ENCODE measurements at regions not wholly inside any gene's neighbourhood (a gene's known extent, or its start where the extent isn't known, plus 50 kb on each side); places are given as distances from the start of the nearest gene placed in this dataset.

GRCh38 chr12:76259660-76260389 lies 88.4 kb downstream of the BBS10 start:
- no peak for DNase-seq (ENCODE audit: low read depth in 4 of 4, low spot score in 3 of 4)

GRCh38 chr12:76259106-76259505 lies 89.1 kb downstream of the BBS10 start:
- DNase-seq (ENCODE audit: low read depth in 4 of 4, low spot score in 3 of 4) = no peak

- no peak for DNase-seq (ENCODE audit: low read depth in 4 of 4, low spot score in 3 of 4)
Observed at GRCh38 chr12:76256904-76257303, 91.3 kb downstream of the BBS10 start.

GRCh38 chr12:76256321-76256720 lies 91.9 kb downstream of the BBS10 start:
- DNase-seq (ENCODE audit: low read depth in 4 of 4, low spot score in 3 of 4) = no peak

DNA sequence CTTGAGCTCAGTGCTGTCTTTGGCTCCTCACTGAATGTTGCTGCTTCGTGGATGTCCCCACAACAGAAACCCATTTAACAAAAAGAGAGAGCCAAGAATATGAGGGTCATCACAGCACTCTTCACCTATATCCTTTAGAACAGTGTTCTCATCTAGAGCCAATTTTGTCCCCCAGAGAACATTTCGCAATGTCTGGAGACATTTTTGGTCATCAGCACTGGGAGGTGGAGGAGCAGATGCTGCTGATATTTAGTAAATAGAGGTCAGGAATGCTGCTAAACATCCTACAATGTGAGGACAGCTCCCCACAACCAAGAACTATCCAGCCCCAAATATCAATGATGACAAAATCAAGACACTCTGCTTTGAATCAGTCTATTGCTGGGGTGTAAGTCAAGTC lies 92.5 kb downstream of the BBS10 start:
- no peak for DNase-seq (ENCODE audit: low read depth in 4 of 4, low spot score in 3 of 4)

GRCh38 chr12:76255281-76255680 lies 92.9 kb downstream of the BBS10 start:
- DNase-seq (ENCODE audit: low read depth in 4 of 4, low spot score in 3 of 4) = no peak

DNA sequence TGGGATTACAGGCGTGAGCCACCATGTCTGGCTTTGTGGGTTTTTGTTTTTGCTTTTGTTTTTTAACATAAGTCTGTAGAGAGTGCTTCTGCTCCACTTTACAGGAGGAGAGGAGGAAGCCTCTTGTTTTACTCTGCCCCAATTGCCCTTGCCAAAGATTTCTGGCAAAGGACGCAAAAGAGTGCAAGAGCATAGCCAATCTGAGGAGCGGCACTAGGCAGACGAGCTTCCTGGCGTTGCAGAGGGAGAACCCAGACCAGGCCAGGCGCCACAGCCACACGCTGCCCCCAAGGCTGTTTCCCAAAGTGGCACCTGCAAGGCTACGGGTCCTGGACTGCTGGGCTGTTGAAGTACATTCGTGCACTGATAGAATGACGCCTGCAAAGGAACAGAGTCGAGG lies 96.2 kb downstream of the BBS10 start:
- DNase-seq (ENCODE audit: low read depth in 4 of 4, low spot score in 3 of 4) = no peak

DNA sequence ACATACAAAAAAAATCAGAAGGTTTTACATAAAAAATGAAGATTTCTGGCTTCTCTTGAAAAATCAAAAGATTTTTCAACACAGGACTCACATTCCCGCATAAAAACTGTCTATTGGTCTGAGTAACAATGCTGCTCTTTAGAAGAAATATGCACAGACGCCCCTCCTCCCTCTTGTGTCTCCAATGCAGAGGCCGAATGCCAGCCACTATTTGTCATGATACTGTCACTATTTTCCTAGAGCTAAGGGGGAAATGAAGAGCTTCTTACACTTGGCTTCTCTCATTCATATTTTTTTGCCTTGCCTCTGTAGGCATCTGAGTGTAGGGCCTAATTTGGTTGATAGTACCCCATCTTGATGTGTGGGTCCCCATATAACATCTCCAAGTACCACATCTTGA lies 98.0 kb downstream of the BBS10 start:
- DNase-seq (ENCODE audit: low read depth in 4 of 4, low spot score in 3 of 4) = no peak

DNA sequence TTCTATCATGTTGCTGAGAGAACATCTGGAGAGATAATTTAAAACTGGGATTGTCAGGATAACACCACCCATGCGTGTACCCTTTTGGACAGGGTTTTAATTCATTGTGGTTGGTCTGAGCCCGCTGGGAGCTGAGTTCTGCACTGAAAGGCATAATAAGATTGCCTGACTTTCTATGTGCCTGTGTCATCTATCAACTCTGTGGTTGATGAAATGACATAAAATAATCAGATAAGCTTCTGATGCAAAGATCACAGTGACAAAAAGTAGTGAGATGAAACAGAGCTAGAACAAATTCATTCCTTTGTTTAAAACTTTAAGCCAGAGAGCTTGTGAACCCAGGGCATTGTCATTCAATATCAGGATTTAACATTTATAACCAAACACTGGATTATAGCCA lies 98.7 kb downstream of the BBS10 start:
- no peak for DNase-seq (ENCODE audit: low read depth in 4 of 4, low spot score in 3 of 4)

DNA sequence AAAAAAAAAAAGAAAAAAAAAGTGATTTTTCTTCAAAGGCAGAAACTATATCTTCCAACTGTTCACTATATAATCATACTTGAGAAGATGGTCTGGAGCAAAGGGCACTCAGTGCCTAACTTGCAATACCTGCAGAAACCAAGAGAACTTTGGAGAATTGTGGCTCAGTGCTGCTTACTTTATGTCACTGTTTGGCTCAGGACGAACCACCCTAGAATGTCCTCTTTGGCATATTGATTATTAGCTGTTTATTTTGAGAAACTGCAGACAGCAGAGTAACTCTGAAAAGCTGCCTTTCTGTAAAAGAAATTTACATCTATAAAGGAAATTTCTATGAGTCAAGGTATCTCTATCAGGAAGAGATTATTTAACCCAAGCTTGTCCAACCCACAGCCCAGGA lies 100.2 kb downstream of the BBS10 start:
- DNase-seq (ENCODE audit: low read depth in 4 of 4, low spot score in 3 of 4) = no peak

GRCh38 chr12:76247026-76247646 lies 101.1 kb downstream of the BBS10 start:
- no peak for DNase-seq (ENCODE audit: low read depth in 4 of 4, low spot score in 3 of 4)

DNA sequence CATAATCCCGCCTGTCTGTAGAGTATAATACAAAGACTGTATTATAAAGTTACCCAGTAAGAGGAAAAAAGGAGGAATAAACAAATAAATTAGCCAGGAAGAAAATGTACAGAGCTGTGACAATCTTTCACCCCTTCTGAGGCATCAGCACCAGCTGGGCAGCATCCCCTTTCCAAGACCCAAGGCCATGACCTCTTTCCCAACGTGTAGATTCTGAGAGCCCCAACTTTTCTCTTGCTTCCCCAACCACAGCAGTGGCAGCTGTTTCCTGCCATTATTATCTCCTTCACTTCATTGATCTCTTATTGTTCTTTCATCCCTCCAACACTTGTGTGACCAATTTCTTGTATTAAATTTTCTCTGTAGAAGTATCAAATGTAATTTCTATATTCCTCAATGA lies 101.6 kb downstream of the BBS10 start:
- DNase-seq (ENCODE audit: low read depth in 4 of 4, low spot score in 3 of 4) = no peak

DNA sequence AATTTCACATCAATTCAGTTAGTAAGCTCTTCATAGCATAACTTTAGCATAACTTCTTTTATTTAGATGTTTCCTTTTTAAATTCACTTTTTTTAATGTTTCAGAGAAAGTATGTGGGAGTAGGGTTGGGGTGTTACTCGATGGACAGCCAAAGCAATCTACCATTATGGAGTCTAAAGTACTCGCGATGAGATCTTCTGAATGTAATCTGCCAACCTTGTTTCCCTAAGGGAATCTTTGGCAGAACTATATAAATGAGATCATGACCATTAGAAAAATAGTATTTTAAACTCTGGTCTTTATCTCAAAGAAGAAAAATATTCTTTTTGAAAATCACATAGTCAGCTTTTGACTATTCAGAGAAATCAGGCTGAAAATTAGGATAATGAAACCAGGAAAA lies 103.9 kb downstream of the BBS10 start:
- no peak for DNase-seq (ENCODE audit: low read depth in 4 of 4, low spot score in 3 of 4)

DNA sequence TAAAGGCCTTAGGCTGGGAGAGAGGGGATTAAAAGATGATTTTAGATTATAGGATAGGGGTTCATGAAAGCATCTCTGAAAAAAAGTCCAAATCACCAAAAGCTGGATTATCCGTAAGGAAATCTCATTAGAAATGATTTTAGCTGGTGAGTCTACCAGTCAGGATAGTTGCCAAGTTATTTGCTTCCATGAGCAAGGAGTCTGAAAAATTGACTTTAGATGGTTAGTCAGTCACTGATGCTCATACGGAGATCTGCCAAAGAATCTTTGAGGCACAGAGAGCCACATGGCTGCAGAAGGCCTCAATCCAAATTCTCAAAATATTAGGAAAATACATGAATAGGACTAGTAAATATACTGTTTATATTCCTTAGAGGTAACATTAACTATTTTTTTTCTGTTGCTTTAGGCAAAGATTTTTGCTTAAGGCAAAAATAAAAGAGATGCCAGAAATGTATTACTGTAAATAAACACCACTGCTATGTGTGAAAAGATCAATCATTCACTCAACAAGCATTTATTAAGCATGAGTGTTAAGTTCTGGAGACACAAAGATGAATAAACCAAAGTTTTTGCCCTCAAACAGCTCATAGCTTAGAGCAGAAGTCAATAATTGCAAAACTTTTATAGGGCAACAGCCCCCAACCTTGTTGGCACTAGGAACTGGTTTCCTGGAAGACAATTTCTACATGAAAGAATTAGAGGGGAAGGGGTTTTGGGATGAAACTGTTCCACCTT lies 105.2 kb downstream of the BBS10 start:
- no peak for DNase-seq (ENCODE audit: low read depth in 4 of 4, low spot score in 3 of 4)

DNA sequence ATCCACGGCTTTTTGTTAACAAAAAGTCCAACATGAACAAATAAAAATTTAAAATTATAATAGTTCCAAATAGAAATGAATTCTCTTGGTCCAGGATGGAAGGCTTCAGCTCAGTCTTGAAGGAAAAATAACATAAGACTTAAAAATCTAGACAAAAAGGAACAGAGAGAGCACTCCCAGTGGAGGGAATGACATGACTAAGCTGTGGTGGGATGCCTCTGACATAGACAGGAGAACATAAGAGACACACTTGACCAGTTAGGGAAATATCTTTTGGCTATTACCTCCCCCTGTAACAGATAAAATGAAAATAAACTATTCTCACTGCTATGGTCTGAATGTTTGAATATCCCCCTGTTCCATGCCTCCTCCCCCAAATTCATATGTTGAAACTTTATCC lies 106.8 kb downstream of the BBS10 start:
- DNase-seq (ENCODE audit: low read depth in 4 of 4, low spot score in 3 of 4) = no peak

DNA sequence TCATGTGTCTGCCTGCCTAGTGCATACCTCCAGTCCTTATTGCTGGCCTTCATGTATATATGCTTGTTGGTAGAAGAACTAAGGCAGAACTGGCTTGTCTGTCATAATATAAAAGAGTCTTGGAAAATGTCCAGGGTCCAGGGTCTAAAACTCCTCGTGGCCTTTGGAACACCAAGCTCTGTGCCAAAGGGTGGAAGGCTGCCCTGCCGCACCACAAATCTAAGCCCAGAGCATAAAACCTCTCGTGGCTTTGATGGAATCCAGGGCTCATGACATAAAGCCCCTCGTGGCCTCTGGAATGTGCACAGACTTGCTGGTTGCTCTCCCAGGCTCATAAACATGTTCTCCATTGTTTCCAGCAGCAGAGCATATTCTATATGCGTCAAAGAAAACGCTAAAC lies 107.9 kb downstream of the BBS10 start:
- DNase-seq (ENCODE audit: low read depth in 4 of 4, low spot score in 3 of 4) = no peak

DNA sequence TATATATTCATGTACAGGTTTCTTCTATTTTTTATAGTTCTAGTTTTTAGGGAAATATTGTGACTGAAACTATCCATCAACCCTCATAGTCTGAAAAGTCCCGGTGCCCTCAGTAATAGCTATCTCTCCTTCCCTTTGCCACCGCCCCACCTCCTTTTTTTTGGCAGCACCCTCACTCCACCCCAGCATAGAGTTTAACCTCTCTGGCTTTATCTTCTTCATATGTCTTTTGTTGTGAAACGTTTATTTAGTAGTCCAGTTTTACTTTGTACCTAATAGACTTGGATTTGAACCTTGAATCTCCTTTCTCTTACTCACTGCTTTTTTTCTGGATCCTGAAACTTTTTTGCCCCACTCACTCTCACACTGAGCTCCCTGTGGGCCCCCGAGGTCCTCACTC lies 109.5 kb downstream of the BBS10 start:
- no peak for DNase-seq (ENCODE audit: low read depth in 4 of 4, low spot score in 3 of 4)

- DNase-seq (ENCODE audit: low read depth in 4 of 4, low spot score in 3 of 4) = no peak
Observed at GRCh38 chr12:76237086-76237701, 111.0 kb downstream of the BBS10 start.

- DNase-seq (ENCODE audit: low read depth in 4 of 4, low spot score in 3 of 4) = no peak
Observed at GRCh38 chr12:76236640-76237039, 111.6 kb downstream of the BBS10 start.

DNA sequence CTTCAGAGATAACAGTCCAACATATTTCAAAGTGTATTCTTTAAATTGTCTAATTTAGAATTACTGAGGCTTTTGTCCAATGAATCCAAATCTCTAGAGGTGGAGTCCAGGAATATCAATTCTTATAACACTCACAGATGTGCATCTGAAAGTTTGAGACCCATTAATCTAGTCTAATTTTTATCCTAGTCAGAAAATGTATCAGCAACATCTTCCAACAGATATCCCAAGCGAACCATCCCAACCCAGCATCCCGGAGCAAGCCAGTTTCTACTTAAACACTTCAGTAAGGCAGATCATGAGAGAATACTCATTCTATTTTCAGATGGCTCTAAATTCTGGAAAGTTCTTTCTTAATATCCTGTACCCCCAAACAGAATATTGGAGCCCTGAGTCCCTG lies 113.5 kb downstream of the BBS10 start:
- no peak for DNase-seq (ENCODE audit: low read depth in 4 of 4, low spot score in 3 of 4)

- DNase-seq (ENCODE audit: low read depth in 4 of 4, low spot score in 3 of 4) = no peak
Observed at GRCh38 chr12:76232013-76232412, 116.2 kb downstream of the BBS10 start.

- no peak for DNase-seq (ENCODE audit: low read depth in 4 of 4, low spot score in 3 of 4)
Observed at GRCh38 chr12:76226956-76227355, 121.3 kb downstream of the BBS10 start.
